GM19238 (cell line): ENCODE measurements at regions not wholly inside any gene's neighbourhood (a gene's known extent, or its start where the extent isn't known, plus 50 kb on each side); places are given as distances from the start of the nearest gene placed in this dataset.

Source experiments
- DNase-seq: peaks from one replicate; pipeline ENCODE4 v3.0.0; 2011; ENCODE audit warnings: low spot score; ENCODE audit not compliant: insufficient read length

DNA sequence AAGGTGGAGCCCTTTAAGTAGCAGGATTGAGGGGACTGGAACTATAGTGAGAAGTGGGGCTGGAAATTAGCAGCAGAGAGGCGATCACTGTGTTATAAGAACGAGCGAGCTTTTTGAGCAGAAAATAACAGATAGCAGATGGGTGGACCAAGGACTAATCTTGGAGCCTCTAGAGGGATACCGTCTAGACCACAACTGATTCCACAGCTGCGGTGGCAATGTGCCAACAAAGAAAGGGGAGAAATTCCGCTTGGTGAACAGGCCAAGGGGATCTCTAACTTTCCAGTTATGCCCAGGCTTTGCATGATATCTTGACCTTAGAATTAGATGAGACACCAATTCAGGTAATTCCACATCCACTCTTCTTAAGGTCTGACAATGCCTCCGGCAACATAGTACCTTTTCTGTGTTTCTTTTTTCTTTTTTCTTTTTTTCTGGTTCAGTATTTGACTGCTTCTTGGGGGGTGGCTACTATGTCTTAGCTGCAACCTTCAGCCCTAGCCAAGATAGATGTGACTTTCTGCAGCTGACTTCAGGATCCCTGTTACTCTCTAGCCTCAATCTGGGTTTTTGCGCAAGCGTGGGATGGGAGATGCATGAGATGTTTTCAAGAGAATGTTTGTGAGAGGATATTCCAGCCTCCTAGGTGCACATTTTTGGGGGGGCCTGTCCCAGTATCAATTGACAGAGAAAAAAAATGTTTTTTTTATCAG, 143.4 kb upstream of the CPSF6 start:
- DNase-seq = no peak

DNA sequence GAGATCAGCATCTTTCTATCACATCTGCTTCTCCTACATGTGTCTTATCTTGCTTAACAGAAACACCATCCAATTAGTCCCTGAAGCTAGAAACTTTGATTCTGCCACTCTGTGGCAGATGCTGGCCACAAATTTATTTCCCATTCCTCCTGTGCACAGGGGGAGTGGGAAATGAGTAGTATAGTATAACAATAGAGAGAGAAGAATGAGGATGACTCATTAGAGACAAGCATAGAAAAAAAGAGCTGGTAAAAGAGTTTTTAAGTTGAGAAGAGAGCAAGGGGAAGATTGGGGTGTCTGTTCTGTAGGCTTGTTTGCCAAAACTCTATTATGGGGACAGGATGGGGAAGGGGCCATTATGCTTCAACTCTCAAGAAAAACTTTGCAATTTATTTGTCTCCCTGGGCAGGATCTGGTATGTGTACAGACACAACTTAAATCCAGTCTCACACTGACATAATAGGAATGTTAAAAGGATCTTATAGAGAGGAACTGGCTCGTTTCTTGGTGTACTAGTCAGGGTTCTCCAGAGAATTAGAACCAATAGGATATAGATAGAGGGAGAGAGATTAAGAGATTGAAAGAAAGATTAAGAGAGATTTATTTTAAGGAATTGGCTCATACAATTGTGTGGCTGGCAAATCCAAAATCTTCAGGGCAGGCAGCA, 142.6 kb upstream of the CPSF6 start:
- no peak for DNase-seq

DNA sequence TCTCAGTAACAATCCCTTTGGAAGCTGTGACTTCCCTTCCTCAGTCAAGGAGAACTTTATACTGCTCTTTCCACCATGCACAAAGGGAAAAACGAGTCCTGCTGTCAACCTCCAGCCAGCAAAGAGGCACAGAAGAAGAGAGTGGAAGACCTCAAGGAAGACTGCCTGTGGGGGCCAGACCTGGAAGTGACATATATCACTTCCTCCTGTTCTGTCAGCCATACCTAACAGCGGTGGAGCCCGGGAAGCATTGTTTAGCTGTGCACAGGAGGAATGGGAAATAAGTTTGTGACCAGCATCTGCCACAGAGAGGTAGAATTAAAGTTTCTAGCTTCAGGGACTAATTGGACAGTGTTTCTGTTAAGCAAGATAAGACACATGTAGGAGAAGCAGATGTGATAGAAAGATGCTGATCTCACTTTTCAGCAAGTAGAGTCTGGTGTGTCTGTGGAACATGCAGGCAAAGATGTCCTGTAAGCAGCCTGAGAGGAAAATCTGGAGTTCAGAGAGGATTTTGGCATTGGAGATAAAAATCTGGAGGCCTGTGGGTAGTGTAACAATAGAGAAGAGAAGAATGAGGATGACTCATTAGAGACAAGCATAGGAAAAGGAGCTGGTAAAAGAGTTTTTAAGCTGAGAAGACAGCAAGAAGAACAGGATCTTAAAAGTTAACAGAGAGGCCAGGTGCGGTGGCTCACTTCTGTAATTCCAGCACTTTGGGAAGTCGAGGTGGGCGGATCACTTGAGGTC, 141.6 kb upstream of the CPSF6 start:
- DNase-seq = no peak

DNA sequence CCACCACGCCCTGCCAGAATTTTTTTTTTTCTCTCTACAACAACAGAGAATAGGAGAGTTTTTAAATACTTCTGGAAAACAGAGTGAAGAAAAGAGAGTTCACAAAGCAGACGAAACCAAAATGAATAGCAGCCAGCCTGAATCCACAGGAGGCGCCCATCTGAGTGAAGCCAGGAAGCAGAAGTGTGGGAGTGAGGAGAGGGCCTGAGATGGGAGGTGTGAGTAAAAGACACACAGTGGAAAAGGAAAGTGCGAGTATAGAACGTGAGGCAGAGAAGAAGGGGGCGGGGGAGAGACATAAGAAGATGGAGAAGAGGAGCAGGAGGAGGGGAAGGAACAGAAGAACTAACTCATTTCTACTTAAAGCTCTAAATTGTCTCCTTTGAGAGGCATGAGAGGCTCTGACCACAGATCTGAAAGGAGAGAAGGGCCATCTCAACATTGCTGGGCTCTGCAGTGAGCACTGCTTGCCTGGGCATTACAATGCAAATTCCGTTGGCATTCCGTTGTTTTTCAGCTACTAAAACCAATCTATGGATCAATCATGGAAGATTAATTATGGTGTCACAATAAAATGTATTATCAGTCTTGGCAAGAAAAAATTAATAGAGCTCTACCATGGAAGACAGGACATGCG, 140.1 kb upstream of the CPSF6 start:
- DNase-seq = no peak

DNA sequence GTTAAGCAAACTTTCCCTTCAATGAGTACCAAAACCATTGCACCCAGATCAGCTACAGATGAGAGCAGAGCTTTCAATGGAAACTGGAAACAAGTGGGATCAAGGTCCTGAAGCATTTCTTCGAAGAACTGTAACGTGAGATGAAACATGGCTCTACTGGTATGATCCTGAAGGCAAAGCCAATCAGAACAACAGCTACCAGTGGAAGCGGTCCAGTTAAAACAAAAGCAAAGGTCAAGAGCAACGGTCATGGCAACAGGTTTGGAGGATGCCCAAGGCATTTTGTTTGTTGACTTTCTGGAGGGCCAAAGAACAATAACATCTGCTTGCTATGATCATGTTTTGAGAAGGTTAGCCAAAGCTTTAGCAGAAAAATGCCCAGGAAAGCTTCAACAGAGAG, 137.9 kb upstream of the CPSF6 start:
- DNase-seq = no peak

DNA sequence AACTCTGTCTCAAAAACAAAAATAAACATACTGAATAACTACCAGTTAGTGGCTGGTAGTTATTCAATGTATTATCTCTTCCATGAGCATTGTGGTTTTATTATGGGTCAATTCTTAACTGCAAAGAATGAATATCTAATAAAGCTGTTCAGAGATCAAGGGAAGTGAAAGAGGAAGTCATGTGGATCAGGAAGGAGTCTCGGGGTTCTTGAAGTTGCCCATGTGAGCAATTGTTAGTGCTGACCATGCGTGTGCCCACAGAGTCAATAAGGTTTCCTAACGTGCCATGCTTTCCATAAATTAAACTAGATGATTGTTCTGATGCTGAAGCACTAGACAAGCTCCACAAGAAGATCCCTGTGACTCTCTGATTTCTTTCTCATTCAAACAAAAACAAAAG, 136.5 kb upstream of the CPSF6 start:
- DNase-seq = no peak

DNA sequence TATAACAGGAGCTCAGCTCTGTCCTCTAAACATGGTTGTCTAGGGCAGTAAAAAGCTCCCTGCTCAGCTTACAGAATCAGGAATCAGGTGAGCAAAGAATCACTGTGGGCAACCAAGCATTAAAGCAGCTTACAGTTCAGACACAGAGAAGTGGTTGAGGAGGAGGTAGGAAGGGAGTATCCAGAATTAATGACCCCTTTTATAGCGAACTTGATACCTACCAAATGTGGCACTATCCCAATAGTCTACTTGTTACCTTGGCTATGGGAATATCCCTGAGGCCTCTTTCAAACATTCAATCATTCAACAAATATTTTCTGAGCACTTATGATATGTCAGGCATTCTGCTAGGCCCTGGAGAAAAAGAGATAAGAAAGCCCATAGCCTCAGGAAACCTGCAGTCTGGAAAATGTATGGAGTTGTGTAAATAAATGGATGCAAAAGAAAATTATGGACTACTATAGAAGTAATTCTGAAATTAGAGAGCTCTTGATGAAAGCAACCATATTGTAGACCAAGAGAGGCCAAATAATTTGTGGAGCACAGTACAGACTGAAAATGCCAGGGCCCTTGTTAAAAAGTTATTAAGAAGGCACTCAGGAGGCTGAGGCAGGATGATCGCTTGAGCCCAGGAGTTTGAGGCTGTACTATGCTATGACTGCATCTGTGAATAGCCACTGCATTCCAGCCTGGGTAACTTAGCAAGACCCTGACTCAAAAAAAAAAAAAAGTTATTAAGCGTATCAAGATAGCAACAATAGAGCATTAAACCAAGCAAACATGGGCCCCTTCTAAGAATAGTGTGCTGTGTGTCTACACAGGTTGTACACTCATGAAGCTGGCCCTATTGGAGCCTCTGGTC, 134.0 kb upstream of the CPSF6 start:
- no peak for DNase-seq

DNA sequence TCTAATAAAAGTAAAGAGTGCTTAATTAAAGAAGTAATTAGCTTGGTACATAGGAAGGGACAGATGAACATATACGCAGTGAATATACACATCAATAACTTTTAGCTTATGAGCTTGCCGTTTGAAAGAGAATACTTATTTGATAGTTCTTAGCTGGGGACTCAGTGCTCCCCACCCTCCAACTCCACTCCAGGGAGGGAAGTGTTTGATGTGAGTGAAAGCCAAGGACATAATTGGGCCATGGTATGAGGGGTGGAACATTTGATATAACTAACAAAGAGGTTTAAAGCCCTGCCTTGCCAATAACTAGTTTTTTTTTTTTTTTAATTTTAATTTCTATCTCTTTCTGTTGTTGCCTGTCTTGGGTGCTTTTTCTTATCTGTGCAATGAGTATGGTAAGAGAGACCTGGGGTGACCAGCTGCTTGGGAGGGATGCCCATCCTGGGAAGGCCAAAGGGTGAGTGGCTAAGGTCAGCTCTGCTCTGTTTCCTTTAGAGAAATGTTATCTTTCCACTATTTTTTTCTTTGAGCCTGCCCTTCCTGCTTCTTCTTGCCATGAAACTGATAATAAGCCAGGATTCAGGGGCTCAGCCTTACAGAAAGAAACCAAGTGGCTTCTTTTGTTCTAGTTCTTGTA, 132.8 kb upstream of the CPSF6 start:
- DNase-seq = no peak

DNA sequence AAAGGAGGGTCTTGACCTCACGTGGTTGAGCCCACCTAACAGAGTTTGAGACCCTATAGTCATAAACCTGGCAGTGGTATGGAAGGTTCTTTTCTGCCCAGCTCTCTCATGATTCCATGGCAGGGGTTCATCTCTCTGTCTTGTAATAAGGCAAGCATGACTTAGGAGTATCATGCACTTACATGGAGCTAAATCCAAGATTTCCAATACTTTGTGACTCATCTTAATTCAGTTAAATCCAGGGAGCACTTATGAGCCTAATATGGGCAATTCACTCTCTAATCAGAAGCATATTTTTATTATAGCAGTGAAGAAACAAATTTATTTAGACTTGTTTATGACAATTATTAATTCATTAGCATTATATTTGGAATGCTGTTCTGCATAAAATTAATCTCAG, 131.8 kb upstream of the CPSF6 start:
- DNase-seq = no peak

DNA sequence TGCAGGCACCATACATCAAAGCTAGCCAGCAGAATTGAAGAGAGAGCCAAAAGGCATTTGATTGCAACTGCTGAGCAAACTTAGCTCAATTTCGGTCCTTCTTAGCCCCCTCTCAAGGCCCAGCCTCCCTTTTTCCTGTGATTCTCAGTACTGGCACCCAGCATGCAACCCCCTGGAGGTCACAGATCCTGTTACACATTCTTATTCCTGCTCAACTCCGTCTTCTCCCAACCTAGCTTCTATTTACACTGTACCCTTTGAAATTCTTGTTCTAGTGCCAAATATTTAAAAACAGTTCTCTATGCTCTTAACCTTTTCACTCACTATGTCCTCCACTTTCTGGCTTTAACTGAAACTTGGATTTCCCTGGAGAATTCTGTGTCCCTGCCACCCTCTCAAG, 131.3 kb upstream of the CPSF6 start:
- DNase-seq = no peak

DNA sequence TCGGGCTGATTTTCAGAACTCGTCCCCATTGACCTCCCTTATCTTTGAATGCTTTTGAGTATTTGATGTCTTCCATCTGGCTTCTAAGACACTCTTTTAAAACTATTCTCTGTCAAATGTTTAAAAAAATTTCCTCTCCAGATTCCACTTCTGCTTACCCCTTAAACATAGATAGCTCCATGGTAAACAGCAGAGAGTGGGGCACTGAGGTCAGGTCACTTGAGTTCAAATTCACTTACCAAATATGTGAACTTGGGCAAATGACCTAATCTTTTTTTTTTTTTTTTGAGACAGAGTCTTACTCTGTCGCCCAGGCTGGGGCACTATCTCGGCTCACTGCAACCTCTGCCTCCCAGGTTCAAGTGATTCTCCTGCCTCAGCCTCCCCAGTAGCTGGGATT, 126.8 kb upstream of the CPSF6 start:
- no peak for DNase-seq

DNA sequence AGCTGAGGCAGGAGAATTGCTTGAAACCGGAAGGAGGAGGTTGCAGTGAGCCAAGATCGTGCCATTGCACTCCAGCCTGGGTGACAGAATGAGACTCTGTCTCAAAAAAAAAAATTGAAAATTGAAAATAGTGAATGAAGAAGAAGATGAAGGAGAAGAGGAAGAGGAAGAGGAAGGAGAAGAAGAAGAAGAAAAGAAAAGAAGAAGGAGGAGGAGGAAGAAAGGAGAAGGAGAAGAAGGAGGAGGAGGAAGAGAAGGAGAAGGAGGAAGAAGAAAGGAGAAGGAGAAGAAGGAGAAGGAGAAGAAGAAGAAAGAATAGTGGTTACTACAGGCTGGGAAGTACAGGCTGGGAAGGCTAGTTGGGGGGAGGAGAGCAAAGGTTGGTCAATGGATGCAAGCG, 124.3 kb upstream of the CPSF6 start:
- DNase-seq = no peak

DNA sequence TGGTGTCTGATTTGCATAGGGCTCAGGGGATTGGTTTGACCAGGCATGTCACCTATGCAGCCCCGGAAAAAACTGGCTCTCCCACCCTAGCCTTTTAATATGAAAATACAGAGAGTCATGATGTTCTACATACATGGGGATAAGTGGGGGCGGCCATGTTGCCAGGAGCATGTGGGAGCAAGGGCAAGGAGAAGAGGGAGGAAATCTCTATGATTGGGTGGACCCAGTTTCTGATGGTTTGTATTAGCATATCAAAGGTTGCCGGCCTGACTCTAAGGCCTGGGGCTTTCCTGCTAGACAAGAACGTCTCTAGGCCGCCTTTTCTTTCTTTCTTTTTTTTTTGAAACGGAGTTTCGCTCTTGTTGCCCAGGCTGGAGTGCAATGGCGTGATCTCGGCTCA, 123.4 kb upstream of the CPSF6 start:
- no peak for DNase-seq

DNA sequence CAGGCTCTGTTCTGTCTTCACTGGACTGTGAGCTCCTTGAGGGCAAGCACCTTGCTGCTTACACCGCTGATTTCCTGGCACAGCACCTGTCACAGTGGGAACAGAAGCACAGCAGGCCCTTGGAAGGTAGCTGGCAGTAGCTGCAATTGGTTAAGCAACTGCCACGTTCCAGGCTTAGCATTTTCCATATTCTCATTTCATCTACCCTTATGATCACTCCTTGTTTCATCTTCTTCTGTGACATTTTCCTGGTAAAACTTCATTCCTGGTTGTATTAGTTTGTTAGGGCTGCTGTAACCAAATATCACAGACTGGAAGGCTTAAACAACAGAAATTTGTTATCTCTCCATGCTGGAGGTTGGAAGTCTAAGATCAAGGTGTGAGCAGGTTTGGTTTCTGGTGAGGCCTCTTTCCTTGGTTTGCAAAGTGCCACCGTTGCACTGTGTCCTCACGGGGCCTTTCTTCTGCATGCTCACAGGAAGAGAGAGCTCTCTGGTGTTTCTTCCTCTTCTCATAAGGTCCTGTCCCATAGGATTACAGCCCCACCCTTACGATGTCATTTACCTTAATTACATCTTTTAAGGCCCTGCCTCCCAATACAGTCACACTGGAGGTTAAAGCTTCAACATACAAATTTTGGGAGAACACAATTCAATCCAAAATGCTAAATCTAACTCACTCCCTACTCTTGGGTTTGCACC, 121.7 kb upstream of the CPSF6 start:
- DNase-seq = no peak

DNA sequence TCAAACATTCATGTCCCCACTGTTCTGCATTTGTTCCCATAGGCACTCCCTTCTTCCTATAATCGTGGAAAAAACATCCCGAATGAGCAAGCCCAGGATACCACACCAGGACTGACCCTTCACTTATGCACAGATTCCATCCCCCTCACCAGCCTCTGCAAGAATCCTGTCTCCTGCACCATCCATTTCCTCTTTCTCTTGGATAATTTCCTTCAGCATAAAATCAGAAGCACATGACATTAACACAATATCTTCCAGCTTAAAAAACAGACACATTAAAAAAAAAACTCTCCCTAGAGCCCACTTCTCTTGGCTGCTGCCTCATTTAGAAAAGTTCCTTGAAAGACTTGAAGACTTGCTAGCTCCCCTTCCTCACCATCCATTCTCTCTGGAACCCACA, 120.9 kb upstream of the CPSF6 start:
- no peak for DNase-seq

DNA sequence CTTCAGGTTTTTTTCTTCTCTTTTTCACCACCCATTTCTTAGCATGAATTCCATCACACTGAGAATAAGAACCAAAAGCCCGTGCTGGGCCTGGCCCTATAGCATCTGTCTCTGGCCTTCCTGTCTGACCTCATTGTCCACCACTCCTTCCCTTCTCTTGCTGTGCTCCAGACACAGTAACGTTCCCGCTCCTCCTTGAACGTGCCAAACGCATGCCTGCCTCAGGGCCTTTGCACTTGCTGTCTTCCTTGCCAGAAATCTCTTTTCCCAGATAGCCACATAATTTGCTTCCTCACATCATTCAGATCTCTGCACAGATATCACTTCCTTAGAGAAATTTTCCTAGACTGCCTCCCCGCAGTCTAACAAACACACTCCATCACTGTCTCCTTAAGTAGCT, 119.6 kb upstream of the CPSF6 start:
- no peak for DNase-seq

DNA sequence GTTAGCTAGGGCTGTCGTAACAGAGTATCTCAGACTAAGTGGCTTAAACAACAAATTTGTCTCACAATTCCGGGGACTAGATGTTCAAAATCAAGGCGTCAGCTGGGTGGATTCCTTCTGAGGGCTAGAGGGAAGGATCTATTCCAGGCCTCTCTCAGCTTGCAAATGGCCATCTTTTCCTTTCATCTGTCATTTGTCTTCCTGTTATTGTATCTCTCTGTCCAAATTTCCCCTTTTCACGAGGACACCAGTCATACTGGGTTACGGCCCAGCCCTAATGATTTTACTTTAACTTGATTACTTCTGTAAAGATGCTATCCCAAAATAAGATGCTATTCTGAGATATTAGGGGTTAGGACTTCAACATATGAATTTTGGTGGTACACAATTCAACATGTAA, 119.0 kb upstream of the CPSF6 start:
- no peak for DNase-seq

DNA sequence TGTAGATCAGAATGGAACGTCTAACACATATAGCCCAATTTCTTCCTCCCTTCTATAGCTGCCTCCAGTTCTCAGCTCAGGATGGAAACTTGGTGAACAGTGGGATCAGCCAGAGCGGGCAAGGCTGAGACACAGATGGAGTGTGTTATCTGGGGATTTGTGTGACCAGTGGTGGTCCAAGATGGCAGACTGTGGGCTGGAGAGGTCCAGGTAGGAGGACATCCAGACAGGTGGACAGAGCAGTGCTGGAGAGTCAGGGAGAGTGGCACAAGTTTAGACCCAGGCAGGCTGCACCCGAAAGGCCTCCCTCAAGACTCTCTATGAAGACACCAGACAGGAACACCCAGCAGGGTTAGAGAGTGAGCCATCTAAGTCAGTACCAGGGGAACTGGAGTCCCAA, 116.1 kb upstream of the CPSF6 start:
- DNase-seq = no peak

DNA sequence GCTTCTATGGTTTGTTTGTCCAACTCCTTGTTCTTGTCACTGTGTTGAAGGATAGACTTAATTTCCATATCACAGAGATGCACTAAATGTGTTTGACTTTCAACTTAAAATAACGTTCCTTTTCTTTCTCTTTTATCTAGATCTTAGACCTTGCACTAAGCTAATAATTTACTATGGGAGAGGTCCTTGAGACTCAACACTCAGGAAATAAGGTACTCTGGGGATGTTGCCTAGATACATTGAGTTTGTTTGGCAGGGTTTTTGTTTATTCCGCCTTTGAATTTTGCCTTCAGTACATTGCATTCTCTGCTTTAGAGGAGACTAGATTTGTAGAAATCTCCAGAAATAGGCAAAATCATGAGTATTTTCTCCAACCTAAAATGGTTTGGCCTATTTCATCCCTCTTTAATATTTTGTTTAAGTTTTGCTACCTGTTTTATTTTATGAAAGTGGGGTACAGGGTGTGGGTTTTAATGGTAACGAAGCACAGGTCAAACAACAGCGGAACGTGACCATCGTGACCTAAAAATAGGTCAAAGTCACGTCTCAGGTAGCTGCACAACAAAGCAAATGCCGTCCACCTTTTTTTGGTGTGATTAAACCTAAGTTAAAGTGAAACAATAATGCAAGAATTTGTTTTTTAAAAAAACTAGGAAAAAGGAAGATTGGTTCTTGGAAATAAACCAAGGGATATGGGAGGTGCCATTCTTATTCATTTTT, 115.3 kb upstream of the CPSF6 start:
- no peak for DNase-seq

DNA sequence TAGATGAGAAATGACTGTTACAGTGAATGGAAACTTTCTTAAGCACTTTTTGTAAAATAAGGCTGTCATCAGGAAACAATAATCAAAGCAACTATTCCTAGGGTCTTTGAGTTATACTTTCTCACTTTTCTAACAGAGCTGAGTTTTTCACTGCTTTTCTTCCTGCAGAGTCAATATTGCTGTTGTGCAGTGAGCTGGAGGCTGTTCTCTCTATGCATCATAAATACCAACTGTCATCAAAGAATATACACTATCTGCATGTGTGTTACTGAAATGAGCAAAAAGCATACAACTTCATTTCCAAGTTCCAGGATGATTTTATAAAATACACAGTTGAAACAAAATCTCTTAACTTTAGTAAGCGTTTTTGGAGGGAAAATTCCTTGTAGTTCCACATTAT, 110.4 kb upstream of the CPSF6 start:
- DNase-seq = no peak
